Adrenal gland (tissue), 5 donors: ENCODE measurements at regions not wholly inside any gene's neighbourhood (a gene's known extent, or its start where the extent isn't known, plus 50 kb on each side); places are given as distances from the start of the nearest gene placed in this dataset.
"Not testable (repeated sequence)": the region's sequence is repeated elsewhere in the genome, so short reads cannot be mapped to it uniquely, and the experiment has no call there.

Experiments
- POLR2A ChIP-seq, 2 donors: fragments of 450-650 bp; IDR thresholded peaks; one replicate each; pipeline ENCODE4 v1.6.1; 2017; ENCODE audit warnings: antibody characterized with exemption in 2 of 2, mild to moderate bottlenecking in 2 of 2, moderate library complexity in 1 of 2
- TF ChIP-seq, protein P1 (sequence below), 6 experiments: fragments of 450-650 bp in 4 of 6; fragments of 200-600 bp in 2 of 6; sonication (generic) in 1 of 6; IDR thresholded peaks; 1 replicate in 5 of 6; 2 replicates in 1 of 6; pipeline versions ENCODE4 v1.5.1 to v1.8.0; 2016 to 2021; ENCODE audit warnings: antibody characterized with exemption in 6 of 6, mild to moderate bottlenecking in 2 of 6, moderate library complexity in 1 of 6
- donor health status: DM: no; HTN: no; CAD: no.

DNA sequence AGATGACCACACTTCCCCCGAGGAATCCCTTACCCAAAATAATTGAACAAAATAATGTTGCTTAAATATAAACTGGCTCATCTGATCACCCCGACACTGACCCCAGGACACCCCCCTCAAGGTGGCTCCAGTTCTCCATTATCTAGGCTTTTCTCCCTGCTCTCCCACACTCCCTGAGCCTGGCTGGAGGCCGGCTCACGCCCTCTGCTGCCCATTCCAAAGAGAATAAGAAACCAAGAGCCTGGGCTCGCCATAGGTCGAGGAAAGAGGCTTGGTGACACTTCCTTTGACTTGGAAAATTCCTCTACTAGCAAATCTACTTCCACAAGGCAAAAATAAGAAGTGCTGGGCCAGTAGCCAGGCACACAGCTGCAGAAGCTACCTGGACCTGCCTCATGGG, 63.3 kb upstream of the OR4C13 start:
- TF ChIP-seq, protein P1, sequence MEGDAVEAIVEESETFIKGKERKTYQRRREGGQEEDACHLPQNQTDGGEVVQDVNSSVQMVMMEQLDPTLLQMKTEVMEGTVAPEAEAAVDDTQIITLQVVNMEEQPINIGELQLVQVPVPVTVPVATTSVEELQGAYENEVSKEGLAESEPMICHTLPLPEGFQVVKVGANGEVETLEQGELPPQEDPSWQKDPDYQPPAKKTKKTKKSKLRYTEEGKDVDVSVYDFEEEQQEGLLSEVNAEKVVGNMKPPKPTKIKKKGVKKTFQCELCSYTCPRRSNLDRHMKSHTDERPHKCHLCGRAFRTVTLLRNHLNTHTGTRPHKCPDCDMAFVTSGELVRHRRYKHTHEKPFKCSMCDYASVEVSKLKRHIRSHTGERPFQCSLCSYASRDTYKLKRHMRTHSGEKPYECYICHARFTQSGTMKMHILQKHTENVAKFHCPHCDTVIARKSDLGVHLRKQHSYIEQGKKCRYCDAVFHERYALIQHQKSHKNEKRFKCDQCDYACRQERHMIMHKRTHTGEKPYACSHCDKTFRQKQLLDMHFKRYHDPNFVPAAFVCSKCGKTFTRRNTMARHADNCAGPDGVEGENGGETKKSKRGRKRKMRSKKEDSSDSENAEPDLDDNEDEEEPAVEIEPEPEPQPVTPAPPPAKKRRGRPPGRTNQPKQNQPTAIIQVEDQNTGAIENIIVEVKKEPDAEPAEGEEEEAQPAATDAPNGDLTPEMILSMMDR (IDR thresholded peaks at IDR 0.05), result not testable (repeated sequence)
- not testable (repeated sequence) for TF ChIP-seq POLR2A (IDR thresholded peaks at IDR 0.05)
